NOMO-1 treated with DMSO at 0.1 percent for 48 hours (cell line): ENCODE measurements at regions not wholly inside any gene's neighbourhood (a gene's known extent, or its start where the extent isn't known, plus 50 kb on each side); places are given as distances from the start of the nearest gene placed in this dataset.
"Not testable (repeated sequence)": the region's sequence is repeated elsewhere in the genome, so short reads cannot be mapped to it uniquely, and the experiment has no call there.

Experiments used
- DNase-seq: peaks from one replicate; lab custom pipeline; 2025; ENCODE audit not compliant: unreplicated experiment; lab: John Stamatoyannopoulos, UW

GRCh38 chr3:182487611-182488010 is 305.7 kb upstream of the ATP11B start:
- no peak for DNase-seq

- peak; percentile 9 for DNase-seq
Measured at GRCh38 chr3:182490596-182491491, 302.5 kb upstream of the ATP11B start.

- no peak for DNase-seq
Measured at GRCh38 chr3:182491577-182491976, 301.7 kb upstream of the ATP11B start.

- no peak for DNase-seq
Measured at GRCh38 chr3:182492536-182492935, 300.8 kb upstream of the ATP11B start.

- DNase-seq: no peak
Measured at GRCh38 chr3:182500289-182500688, 293.0 kb upstream of the ATP11B start.

GRCh38 chr3:182501856-182502255 is 291.4 kb upstream of the ATP11B start:
- no peak for DNase-seq

GRCh38 chr3:182503401-182503800 is 289.9 kb upstream of the ATP11B start:
- no peak for DNase-seq

GRCh38 chr3:182508919-182509711 is 284.2 kb upstream of the ATP11B start:
- DNase-seq: no peak

GRCh38 chr3:182509844-182510460 is 283.4 kb upstream of the ATP11B start:
- DNase-seq: no peak

GRCh38 chr3:182514236-182514964 is 278.9 kb upstream of the ATP11B start:
- DNase-seq: no peak

GRCh38 chr3:182516597-182517336 is 276.5 kb upstream of the ATP11B start:
- DNase-seq: no peak

- DNase-seq: no peak
Measured at GRCh38 chr3:182519569-182519968, 273.7 kb upstream of the ATP11B start.

- DNase-seq: no peak
Measured at GRCh38 chr3:182521339-182521738, 272.0 kb upstream of the ATP11B start.

GRCh38 chr3:182523424-182523823 is 269.9 kb upstream of the ATP11B start:
- DNase-seq: not testable (repeated sequence)

- no peak for DNase-seq
Measured at GRCh38 chr3:182523836-182524235, 269.5 kb upstream of the ATP11B start.

GRCh38 chr3:182524711-182525401 is 268.4 kb upstream of the ATP11B start:
- no peak for DNase-seq

GRCh38 chr3:182525766-182526374 is 267.4 kb upstream of the ATP11B start:
- no peak for DNase-seq

- no peak for DNase-seq
Measured at GRCh38 chr3:182527745-182528144, 265.6 kb upstream of the ATP11B start.

GRCh38 chr3:182530316-182530715 is 263.0 kb upstream of the ATP11B start:
- no peak for DNase-seq
